Stimulated activated naive B cell treated with anti-CD40 and anti-IgM and Interleukin-4, amounts not matched to agents 10 μg/mL and 1 μg/mL and 100 μg/mL, for 72 hours (primary cell): ENCODE measurements at regions not wholly inside any gene's neighbourhood (a gene's known extent, or its start where the extent isn't known, plus 50 kb on each side); places are given as distances from the start of the nearest gene placed in this dataset.
"Not testable (repeated sequence)": the region's sequence is repeated elsewhere in the genome, so short reads cannot be mapped to it uniquely, and the experiment has no call there.

Source experiments
- ATAC-seq, 2 donors: fragments of 150-1000 bp; cut with Tn5 transposase; replicated peaks; 2 replicates each; pipeline ENCODE4 v1.10.0; 2021; ENCODE audit warnings: moderate library complexity in 1 of 2
- DNase-seq: peaks from one replicate; pipeline ENCODE4 v3.0.0; 2021
- H3K27ac Mint-ChIP-seq: one replicate; pipeline ENCODE4 v1.8.0; 2022; ENCODE audit warnings: mild to moderate bottlenecking, mixed read lengths
- H3K27me3 Mint-ChIP-seq, 2 donors: one replicate each; pipeline ENCODE4 v1.8.0; 2022; ENCODE audit warnings: mixed read lengths in 2 of 2
- H3K36me3 Mint-ChIP-seq, 2 donors: one replicate each; pipeline ENCODE4 v1.8.0; 2022; ENCODE audit warnings: mixed read lengths in 2 of 2, mild to moderate bottlenecking in 1 of 2
- H3K4me1 Mint-ChIP-seq, 2 donors: one replicate each; pipeline ENCODE4 v1.8.0; 2022; ENCODE audit warnings: mixed read lengths in 2 of 2, mild to moderate bottlenecking in 1 of 2
- H3K4me3 Mint-ChIP-seq, 2 donors: one replicate each; pipeline ENCODE4 v1.8.0; 2022; ENCODE audit warnings: mild to moderate bottlenecking in 2 of 2, mixed read lengths in 2 of 2, moderate library complexity in 1 of 2
- H3K9me3 Mint-ChIP-seq, 2 donors: one replicate each; pipeline ENCODE4 v1.8.0; 2022; ENCODE audit warnings: mixed read lengths in 2 of 2, mild to moderate bottlenecking in 1 of 2

GRCh38 chr6:105533301-105533700, 130.4 kb upstream of the PREP start:
- Mint-ChIP-seq H3K36me3 (no peaks in the 10 kb centered on the region), H3K4me1 (peaks cover 0 to 1% of the 10 kb centered on the region in 2 donors), H3K27ac (no peak overlapping the region), H3K4me3 (no peak overlapping the region), H3K9me3 (no peaks in the 10 kb centered on the region), H3K27me3 (peaks cover 9 to 21% of the 10 kb centered on the region in 2 donors)
- DNase-seq (no peak), ATAC-seq (no peak)

- Mint-ChIP-seq H3K36me3 (no peaks in the 10 kb centered on the region), H3K4me1 (peaks cover 0 to 3% of the 10 kb centered on the region in 2 donors), H3K4me3 (no peak overlapping the region), H3K27me3 (peaks cover 5 to 9% of the 10 kb centered on the region in 2 donors), H3K27ac (no peak overlapping the region), H3K9me3 (peaks cover 0 to 2% of the 10 kb centered on the region in 2 donors)
- no peak for DNase-seq
- no peak for ATAC-seq
Measured at GRCh38 chr6:105526225-105526872, 123.5 kb upstream of the PREP start.

- DNase-seq (no peak), ATAC-seq (no peak)
- H3K27ac Mint-ChIP-seq = no peak overlapping the region
- H3K4me1 Mint-ChIP-seq = no peaks in the 10 kb centered on the region
- no peaks in the 10 kb centered on the region for H3K36me3 Mint-ChIP-seq
- peaks cover 0 to 9% of the 10 kb centered on the region in 2 donors for H3K27me3 Mint-ChIP-seq
- peaks cover 0 to 4% of the 10 kb centered on the region in 2 donors for H3K9me3 Mint-ChIP-seq
- H3K4me3 Mint-ChIP-seq = no peak overlapping the region
Measured at GRCh38 chr6:105522626-105523322, 119.9 kb upstream of the PREP start.

GRCh38 chr6:105519954-105520353, 117.1 kb upstream of the PREP start:
- Mint-ChIP-seq H3K27ac (no peak overlapping the region), H3K36me3 (no peaks in the 10 kb centered on the region), H3K4me3 (no peak overlapping the region), H3K9me3 (peaks cover 0 to 2% of the 10 kb centered on the region in 2 donors), H3K27me3 (peaks cover 0 to 28% of the 10 kb centered on the region in 2 donors), H3K4me1 (no peaks in the 10 kb centered on the region)
- no peak for ATAC-seq
- no peak for DNase-seq

- H3K4me3 Mint-ChIP-seq, H3K9me3 Mint-ChIP-seq, H3K27ac Mint-ChIP-seq, ATAC-seq, H3K4me1 Mint-ChIP-seq, H3K36me3 Mint-ChIP-seq, DNase-seq: not testable (repeated sequence)
- H3K27me3 Mint-ChIP-seq = peaks cover 0 to 23% of the 10 kb centered on the region in 2 donors
Measured at GRCh38 chr6:105518993-105519392, 116.1 kb upstream of the PREP start.

GRCh38 chr6:105515054-105515453, 112.2 kb upstream of the PREP start:
- ATAC-seq = no peak
- no peak overlapping the region for H3K4me3 Mint-ChIP-seq
- H3K36me3 Mint-ChIP-seq = no peaks in the 10 kb centered on the region
- peaks cover 0 to 2% of the 10 kb centered on the region in 2 donors for H3K9me3 Mint-ChIP-seq
- H3K27me3 Mint-ChIP-seq = peaks cover 2 to 30% of the 10 kb centered on the region in 2 donors
- DNase-seq = no peak
- no peaks in the 10 kb centered on the region for H3K4me1 Mint-ChIP-seq
- no peak overlapping the region for H3K27ac Mint-ChIP-seq

GRCh38 chr6:105514306-105514705, 111.4 kb upstream of the PREP start:
- Mint-ChIP-seq H3K9me3 (peaks cover 0 to 2% of the 10 kb centered on the region in 2 donors), H3K27ac (no peak overlapping the region), H3K36me3 (no peaks in the 10 kb centered on the region), H3K4me1 (no peaks in the 10 kb centered on the region), H3K4me3 (no peak overlapping the region), H3K27me3 (peaks cover 6 to 34% of the 10 kb centered on the region in 2 donors)
- no peak for ATAC-seq
- no peak for DNase-seq

- Mint-ChIP-seq H3K9me3 (no peaks in the 10 kb centered on the region), H3K4me1 (no peaks in the 10 kb centered on the region), H3K36me3 (no peaks in the 10 kb centered on the region), H3K4me3 (no peak overlapping the region), H3K27ac (no peak overlapping the region), H3K27me3 (peaks cover 7 to 24% of the 10 kb centered on the region in 2 donors)
- no peak for DNase-seq
- no peak for ATAC-seq
Measured at GRCh38 chr6:105511639-105512038, 108.8 kb upstream of the PREP start.

GRCh38 chr6:105510746-105511145, 107.9 kb upstream of the PREP start:
- Mint-ChIP-seq H3K4me1 (no peaks in the 10 kb centered on the region), H3K27me3 (peaks cover 16 to 18% of the 10 kb centered on the region in 2 donors), H3K27ac (no peak overlapping the region), H3K36me3 (no peaks in the 10 kb centered on the region), H3K9me3 (no peaks in the 10 kb centered on the region), H3K4me3 (no peak overlapping the region)
- DNase-seq (no peak), ATAC-seq (no peak)

GRCh38 chr6:105509506-105510331, 106.8 kb upstream of the PREP start:
- ATAC-seq = no peak
- no peak for DNase-seq
- Mint-ChIP-seq H3K4me1 (no peaks in the 10 kb centered on the region), H3K27me3 (peaks cover 11 to 17% of the 10 kb centered on the region in 2 donors), H3K4me3 (no peak overlapping the region), H3K27ac (no peak overlapping the region), H3K36me3 (no peaks in the 10 kb centered on the region), H3K9me3 (no peaks in the 10 kb centered on the region)

GRCh38 chr6:105507811-105508210, 104.9 kb upstream of the PREP start:
- no peak overlapping the region for H3K4me3 Mint-ChIP-seq
- DNase-seq (no peak), ATAC-seq (no peak)
- H3K4me1 Mint-ChIP-seq = no peaks in the 10 kb centered on the region
- no peaks in the 10 kb centered on the region for H3K9me3 Mint-ChIP-seq
- peaks cover 11 to 17% of the 10 kb centered on the region in 2 donors for H3K27me3 Mint-ChIP-seq
- H3K36me3 Mint-ChIP-seq = no peaks in the 10 kb centered on the region
- H3K27ac Mint-ChIP-seq = no peak overlapping the region

- H3K4me1 Mint-ChIP-seq = no peaks in the 10 kb centered on the region
- H3K27me3 Mint-ChIP-seq = peaks cover 4 to 12% of the 10 kb centered on the region in 2 donors
- ATAC-seq = no peak
- no peaks in the 10 kb centered on the region for H3K9me3 Mint-ChIP-seq
- no peak for DNase-seq
- no peak overlapping the region for H3K27ac Mint-ChIP-seq
- H3K36me3 Mint-ChIP-seq = no peaks in the 10 kb centered on the region
- H3K4me3 Mint-ChIP-seq = no peak overlapping the region
Measured at GRCh38 chr6:105504706-105505105, 101.8 kb upstream of the PREP start.

GRCh38 chr6:105503641-105504040, 100.8 kb upstream of the PREP start:
- H3K4me3 Mint-ChIP-seq = no peak overlapping the region
- no peaks in the 10 kb centered on the region for H3K9me3 Mint-ChIP-seq
- ATAC-seq (no peak), DNase-seq (no peak)
- peaks cover 4 to 11% of the 10 kb centered on the region in 2 donors for H3K27me3 Mint-ChIP-seq
- H3K27ac Mint-ChIP-seq = no peak overlapping the region
- no peaks in the 10 kb centered on the region for H3K36me3 Mint-ChIP-seq
- no peaks in the 10 kb centered on the region for H3K4me1 Mint-ChIP-seq

- H3K9me3 Mint-ChIP-seq = no peaks in the 10 kb centered on the region
- no peaks in the 10 kb centered on the region for H3K36me3 Mint-ChIP-seq
- no peak for ATAC-seq
- peaks cover 4 to 11% of the 10 kb centered on the region in 2 donors for H3K27me3 Mint-ChIP-seq
- no peak overlapping the region for H3K4me3 Mint-ChIP-seq
- H3K4me1 Mint-ChIP-seq = no peaks in the 10 kb centered on the region
- no peak for DNase-seq
- no peak overlapping the region for H3K27ac Mint-ChIP-seq
Measured at GRCh38 chr6:105501826-105502344, 99.0 kb upstream of the PREP start.
